ENCODE measurements at regions not wholly inside any gene's neighbourhood (a gene's known extent, or its start where the extent isn't known, plus 50 kb on each side); places are given as distances from the start of the nearest gene placed in this dataset.

- no peak overlapping the region for H3K4me3 ChIP-seq (ENCODE audit: low read depth, low read length)
Observed at GRCh38 chr7:46551603-46552002, 630.5 kb upstream of the IGFBP3 start.

GRCh38 chr7:46550864-46551263, 629.8 kb upstream of the IGFBP3 start:
- TF ChIP-seq CTCF (IDR thresholded peaks at IDR 0.05; ENCODE audit: low read depth, low read length) (no peak), MAX (IDR thresholded peaks at IDR 0.05; ENCODE audit: low read depth, low read length) (no peak), POLR2A (IDR thresholded peaks at IDR 0.05; ENCODE audit: extremely low read depth, insufficient read length) (no peak), MYC (IDR thresholded peaks at IDR 0.05; ENCODE audit: low read depth, low read length) (no peak)
- DNase-seq (ENCODE audit: low read depth): no peak
- H3K4me3 ChIP-seq (ENCODE audit: low read depth, low read length): no peak overlapping the region

More at GRCh38 chr7:46551603-46552002, 630.5 kb upstream of the IGFBP3 start:
- no peak for TF ChIP-seq CTCF (IDR thresholded peaks at IDR 0.05; ENCODE audit: low read depth, low read length)
- no peak for TF ChIP-seq POLR2A (IDR thresholded peaks at IDR 0.05; ENCODE audit: extremely low read depth, insufficient read length)
- no peak for TF ChIP-seq MYC (IDR thresholded peaks at IDR 0.05; ENCODE audit: low read depth, low read length)
- no peak for TF ChIP-seq MAX (IDR thresholded peaks at IDR 0.05; ENCODE audit: low read depth, low read length)
- no peak for DNase-seq (ENCODE audit: low read depth)

- TF ChIP-seq MYC (IDR thresholded peaks at IDR 0.05; ENCODE audit: low read depth, low read length): no peak
- TF ChIP-seq CTCF (IDR thresholded peaks at IDR 0.05; ENCODE audit: low read depth, low read length): no peak
- TF ChIP-seq MAX (IDR thresholded peaks at IDR 0.05; ENCODE audit: low read depth, low read length): no peak
- no peak for TF ChIP-seq POLR2A (IDR thresholded peaks at IDR 0.05; ENCODE audit: extremely low read depth, insufficient read length)
- no peak for DNase-seq (ENCODE audit: low read depth)
- no peak overlapping the region for H3K4me3 ChIP-seq (ENCODE audit: low read depth, low read length)
Observed at GRCh38 chr7:46549892-46550639, 629.0 kb upstream of the IGFBP3 start.

GRCh38 chr7:46549347-46549746, 628.3 kb upstream of the IGFBP3 start:
- H3K4me3 ChIP-seq (ENCODE audit: low read depth, low read length): no peak overlapping the region
- DNase-seq (ENCODE audit: low read depth): no peak
- TF ChIP-seq CTCF (IDR thresholded peaks at IDR 0.05; ENCODE audit: low read depth, low read length) (no peak), MYC (IDR thresholded peaks at IDR 0.05; ENCODE audit: low read depth, low read length) (no peak), POLR2A (IDR thresholded peaks at IDR 0.05; ENCODE audit: extremely low read depth, insufficient read length) (no peak), MAX (IDR thresholded peaks at IDR 0.05; ENCODE audit: low read depth, low read length) (no peak)

- no peak for DNase-seq (ENCODE audit: low read depth)
- TF ChIP-seq MAX (IDR thresholded peaks at IDR 0.05; ENCODE audit: low read depth, low read length) (no peak), MYC (IDR thresholded peaks at IDR 0.05; ENCODE audit: low read depth, low read length) (no peak), CTCF (IDR thresholded peaks at IDR 0.05; ENCODE audit: low read depth, low read length) (no peak), POLR2A (IDR thresholded peaks at IDR 0.05; ENCODE audit: extremely low read depth, insufficient read length) (no peak)
Observed at GRCh38 chr7:46547044-46547443, 626.0 kb upstream of the IGFBP3 start.

More at GRCh38 chr7:46547044-46547443, 626.0 kb upstream of the IGFBP3 start:
- no peak overlapping the region for H3K4me3 ChIP-seq (ENCODE audit: low read depth, low read length)
